GM21423 (cell line): ENCODE measurements at regions not wholly inside any gene's neighbourhood (a gene's known extent, or its start where the extent isn't known, plus 50 kb on each side); places are given as distances from the start of the nearest gene placed in this dataset.

Experiments used
- ATAC-seq: cut with Tn5 transposase; IDR thresholded peaks from one replicate; pipeline ENCODE4 v1.9.1; 2021; ENCODE audit warnings: mild to moderate bottlenecking, moderate library complexity; ENCODE audit not compliant: unreplicated experiment

DNA sequence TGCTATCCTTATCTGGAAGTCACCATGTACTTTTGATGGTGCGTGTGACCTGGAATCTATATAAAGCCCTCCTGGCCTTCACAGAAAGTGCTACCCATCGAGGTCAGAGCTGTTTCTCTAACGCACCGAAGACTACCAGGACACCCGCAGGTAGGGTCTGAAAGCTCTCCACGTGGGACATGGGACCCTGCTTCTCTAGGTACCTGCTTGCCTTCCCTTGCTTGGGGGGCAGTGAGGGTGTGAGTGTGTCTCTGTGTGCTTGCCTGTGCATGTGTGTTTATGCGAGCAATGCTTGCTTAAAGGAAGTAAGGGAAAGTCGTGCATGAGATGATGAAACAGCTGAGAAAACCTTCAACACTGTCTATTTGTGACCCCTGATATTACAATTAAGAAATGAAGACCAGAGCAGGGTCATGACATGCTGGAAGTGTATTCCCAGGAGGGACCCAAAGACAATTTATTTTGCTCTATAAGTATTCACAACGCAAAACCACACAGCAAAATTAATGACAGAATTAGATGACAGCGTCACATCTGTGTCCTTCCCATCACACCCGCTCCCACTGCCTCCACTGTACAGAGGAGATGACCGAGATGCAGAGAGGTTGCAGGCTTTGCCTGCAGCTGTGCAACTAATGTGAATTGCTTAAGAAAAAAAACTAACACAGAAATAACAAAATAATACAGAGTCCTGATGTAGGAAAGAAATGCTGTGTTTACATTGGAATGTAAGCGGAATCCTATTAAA lies 76.4 kb upstream of the HELT start:
- no peak for ATAC-seq

- no peak for ATAC-seq
Measured at GRCh38 chr4:184942444-184943425, 75.6 kb upstream of the HELT start.

GRCh38 chr4:184949020-184949419 lies 69.3 kb upstream of the HELT start:
- no peak for ATAC-seq

DNA sequence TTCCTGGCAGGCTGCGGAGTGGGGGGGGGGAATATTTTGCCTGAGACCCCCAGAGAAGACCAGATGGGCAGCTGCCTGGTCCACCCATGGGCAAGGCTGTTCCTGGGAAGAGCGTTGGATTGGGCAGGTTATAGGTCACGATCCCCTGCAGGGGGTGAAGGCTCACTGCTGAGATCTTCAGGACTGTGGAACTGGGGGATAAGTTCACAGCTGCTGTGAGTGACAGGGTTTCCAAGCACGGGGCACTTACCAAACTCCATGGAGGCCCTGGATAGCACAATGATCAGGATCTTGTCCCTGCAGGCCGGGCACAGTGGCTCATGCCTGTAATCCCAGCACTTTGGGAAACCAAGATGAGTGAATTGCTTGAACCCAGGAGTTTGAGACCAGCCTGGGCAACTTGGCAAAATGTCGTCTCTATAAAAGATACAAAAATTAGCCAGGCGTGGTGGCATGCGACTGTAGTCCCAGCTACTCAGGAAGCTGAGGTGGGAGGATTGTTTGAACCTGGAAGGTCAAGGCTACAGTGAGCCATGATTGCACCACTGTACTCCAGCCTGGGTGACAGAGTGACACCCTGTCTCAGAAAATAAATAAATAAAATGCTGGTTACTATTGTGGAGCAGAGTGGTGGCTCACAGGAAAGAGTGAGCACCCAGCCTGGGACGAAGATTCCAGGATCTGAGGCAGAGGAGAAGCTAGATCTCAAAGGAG lies 68.0 kb upstream of the HELT start:
- ATAC-seq: no peak

DNA sequence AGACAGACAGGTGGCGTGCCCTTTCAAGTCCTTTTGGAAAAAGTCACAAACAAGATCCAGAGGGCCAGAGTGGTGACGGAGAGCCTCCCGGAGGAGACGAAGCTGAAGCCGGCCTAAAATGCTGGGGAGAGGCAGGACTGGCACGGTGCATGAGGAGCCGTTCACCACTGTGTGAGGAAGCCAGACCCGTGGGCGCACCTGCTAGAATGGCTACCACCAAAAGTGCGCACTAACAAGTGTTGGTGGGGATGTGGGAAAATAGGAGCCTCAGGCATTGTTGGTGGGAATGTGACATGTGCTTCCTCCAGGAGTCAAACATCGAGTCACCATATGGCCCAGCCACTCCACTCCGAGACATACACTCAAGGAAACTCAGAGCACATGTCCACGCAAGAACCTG lies 67.4 kb upstream of the HELT start:
- no peak for ATAC-seq

- ATAC-seq: no peak
Measured at GRCh38 chr4:184951668-184952160, 66.6 kb upstream of the HELT start.

GRCh38 chr4:184952522-184952921 lies 65.8 kb upstream of the HELT start:
- ATAC-seq: no peak

DNA sequence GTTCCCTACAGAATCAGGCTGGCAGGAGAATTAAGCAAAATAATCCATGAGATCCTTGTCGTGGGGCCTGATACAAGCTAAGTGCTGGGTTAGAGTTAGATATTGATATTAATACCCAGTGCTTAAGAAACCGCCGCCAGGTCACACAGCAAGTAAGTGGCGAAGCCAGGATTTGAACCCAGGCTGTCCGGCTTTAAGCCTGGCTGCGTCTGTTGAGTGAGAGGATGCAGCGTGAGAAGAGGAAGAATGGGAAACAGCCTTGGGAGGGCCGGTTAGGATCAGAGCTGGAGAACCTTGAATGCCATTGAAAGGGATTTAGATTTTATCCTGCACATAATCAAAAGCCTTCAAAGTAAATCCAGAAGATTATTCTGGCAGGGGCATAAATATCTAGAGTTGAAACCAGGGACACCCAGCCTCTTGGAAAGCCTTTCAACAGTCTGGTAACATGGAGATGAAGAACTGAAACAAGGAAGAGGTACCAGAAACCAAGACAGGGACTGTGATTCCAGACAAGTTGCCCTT lies 64.8 kb upstream of the HELT start:
- ATAC-seq: no peak

DNA sequence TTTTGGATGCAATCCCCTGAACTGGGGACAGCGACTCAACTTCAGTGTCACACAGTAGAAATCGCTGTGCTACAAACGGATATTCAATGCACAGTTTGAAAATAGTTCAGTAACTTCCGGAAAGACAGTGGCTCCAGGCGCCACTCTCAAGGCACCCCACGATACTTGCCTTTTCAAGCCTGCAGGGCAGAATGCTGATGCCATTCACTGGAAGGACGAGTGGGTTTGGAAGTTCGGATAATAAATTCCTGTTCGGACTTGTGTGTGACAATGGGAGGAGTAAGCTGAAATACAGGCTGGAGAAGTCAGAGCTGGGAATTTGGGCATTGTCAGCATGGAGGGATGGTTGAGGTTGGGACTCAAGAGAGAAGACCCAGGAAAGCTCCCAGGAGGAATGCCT lies 64.3 kb upstream of the HELT start:
- no peak for ATAC-seq

DNA sequence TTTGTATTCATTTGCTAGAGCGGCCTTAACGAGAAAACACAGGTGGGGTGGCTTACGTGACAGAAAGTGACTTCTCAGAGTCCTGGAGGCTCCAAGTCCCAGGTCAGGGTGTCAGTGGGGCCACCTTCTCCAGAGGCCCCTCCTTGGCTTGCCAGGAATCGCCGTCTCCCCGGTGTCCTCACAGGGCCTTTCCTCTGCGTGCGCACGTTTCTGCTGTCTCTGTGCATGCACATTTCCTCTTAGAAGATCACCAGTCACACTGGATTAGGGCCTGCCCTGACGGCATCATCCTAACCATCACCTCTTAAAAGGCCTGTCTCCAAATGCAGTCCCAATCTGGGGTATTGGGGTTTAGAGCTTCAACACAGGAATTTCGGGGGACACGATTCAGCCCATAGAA lies 63.8 kb upstream of the HELT start:
- no peak for ATAC-seq

DNA sequence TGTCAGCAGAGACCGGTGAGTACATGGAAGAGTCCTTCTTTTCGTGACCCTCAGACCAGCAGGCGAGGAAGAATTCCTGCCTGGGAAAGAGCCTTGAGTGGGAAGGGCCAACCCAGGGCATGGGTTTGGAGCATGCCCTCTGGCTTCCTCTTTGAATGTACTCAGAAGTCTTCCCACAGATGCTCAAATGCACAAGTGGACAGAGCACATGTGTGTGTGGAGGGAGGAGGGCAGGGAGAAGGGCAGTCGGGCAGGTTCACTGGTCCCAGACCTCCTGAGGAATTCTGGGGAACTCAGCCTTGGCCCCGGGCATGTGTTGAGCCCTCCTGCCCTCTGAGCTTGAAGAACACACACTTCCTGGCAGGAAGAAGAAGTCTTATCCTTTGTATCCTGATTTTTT lies 63.2 kb upstream of the HELT start:
- ATAC-seq: no peak

DNA sequence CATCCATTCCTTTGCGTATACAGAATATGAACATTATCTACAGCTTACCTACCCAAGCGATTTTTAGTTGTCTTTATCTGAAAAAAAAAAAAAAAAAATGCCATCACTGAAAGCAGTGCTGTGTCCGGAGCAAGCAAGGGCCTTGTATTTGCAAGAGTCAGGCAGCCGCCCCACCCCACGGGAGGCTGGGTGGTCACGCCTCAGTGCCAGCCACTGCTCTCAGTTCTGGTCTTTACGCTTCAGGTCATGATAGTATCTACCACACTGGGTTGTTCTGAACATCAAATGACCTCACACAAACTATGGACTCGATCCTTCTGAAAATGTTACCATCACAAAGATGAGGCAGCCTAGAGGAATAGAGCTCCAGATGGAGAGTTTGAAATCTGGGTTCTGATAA lies 62.7 kb upstream of the HELT start:
- ATAC-seq: peak; percentile 85

- ATAC-seq: no peak
Measured at GRCh38 chr4:184957446-184958115, 60.7 kb upstream of the HELT start.

GRCh38 chr4:184958127-184958922 lies 60.0 kb upstream of the HELT start:
- no peak for ATAC-seq

DNA sequence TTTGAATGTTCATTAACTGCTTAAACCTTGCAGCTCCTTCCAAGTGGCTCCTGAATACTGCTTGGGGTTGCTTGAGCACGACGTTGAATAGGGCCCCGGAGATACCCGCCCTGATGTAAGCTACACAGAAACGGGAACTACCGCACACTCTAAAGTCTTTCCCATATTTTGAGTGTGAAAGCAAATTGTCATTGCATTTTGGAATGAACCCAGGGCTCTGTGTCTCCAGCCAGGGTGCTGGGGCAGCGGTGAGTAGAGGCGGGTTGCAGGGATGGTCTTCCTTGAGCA lies 59.4 kb upstream of the HELT start:
- ATAC-seq: no peak

DNA sequence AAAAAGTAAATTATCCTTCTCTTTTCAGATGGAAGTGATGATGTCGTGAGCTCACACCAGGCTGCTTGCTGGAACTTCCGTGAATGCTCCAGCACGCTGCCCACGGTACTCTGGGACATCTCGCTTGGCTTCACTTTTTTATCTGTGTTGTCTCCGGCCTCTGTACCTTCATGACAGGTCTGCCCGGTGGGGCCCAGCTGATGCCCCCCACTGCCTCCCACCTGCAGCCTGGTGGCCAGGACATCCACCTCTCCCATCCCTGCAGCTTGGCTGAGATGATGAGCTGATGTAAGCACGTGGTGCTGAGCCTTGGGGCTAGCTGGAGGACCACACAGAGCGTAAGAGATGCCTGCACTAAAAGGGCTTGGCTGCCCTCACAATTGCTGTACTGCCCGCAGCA lies 59.0 kb upstream of the HELT start:
- no peak for ATAC-seq

- ATAC-seq: no peak
Measured at GRCh38 chr4:184959786-184960185, 58.5 kb upstream of the HELT start.

DNA sequence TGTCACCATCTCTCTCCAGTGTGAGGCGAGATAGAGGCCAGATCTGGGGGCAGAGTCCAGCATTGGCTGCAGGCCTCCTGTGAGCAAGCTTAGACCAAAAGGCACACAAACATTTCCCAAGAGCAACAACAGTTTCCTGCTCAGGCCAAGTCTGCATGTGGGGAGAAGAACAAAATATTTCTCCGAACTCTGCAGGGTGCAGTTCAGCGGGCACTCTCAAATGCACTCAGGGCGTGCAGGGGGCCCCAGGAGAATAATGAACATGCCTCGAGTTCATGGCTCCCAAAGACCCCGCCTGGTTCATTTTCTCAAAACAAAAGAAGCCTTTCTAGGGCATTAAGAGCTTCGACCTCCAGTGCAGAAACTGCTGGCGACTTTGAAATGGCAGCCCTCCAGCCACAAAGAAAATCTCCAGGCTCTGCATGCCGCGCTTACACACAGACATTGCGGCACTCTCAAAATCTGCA lies 57.8 kb upstream of the HELT start:
- no peak for ATAC-seq

DNA sequence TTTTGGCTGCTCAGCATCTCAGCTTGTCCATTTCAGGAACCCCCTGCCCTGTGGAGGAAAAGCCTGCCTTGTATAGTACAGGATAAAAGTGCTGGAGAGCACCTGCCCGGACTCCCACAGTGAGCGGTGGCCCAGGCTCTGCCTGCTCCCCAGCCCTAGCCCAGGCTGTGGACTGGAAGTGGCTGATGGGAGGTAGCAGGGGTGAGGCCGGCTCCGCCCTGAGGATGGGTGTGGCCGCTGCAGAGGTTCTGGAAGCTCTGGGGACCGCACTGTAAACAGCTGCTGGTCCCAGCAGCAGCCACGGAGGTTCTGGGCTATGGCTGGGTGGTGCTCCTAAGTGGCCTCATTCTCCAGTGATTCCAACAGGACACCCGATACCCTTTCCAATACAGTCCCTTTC lies 56.6 kb upstream of the HELT start:
- ATAC-seq: no peak

- no peak for ATAC-seq
Measured at GRCh38 chr4:184962125-184962638, 56.1 kb upstream of the HELT start.
